VCaP (cell line): ENCODE measurements at regions not wholly inside any gene's neighbourhood (a gene's known extent, or its start where the extent isn't known, plus 50 kb on each side); places are given as distances from the start of the nearest gene placed in this dataset.

Experiments used
- H3K27ac ChIP-seq: fragments of 450-650 bp; 2 replicates; pipeline ENCODE4 v1.5.1; 2017
- CTCF ChIP-seq: fragments of 450-650 bp; conservative IDR thresholded peaks from 2 replicates; pipeline ENCODE4 v1.5.1; 2017; ENCODE audit warnings: mild to moderate bottlenecking, moderate library complexity

DNA sequence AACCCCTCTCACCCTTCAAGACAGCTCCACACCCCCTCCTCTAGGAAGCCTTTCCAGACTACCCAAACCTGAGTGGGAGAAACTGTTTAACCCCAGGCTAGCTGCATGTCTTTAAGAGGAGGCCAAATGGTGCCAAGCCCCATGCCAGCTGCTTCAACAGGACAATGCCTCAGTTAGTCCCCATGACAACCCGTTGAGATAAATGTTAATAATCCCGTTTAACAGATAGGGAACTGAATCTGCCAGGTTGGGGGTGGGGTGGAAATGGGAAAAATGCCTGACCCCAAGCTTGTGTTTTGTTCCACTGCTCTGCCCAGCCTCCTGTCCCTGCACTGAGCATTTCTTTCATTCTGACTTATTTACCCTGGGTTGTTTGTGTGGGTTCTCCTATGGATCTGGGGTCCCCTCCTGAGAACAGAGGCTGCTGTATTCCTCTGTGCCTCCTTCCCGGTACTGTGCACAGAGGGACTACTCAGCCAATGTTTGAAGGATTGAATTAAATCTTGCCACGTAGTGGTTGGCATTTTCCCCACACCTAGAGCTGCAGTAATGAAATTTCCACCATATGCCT is 452.6 kb upstream of the ZMIZ1 start:
- no peak for TF ChIP-seq CTCF
- no peak overlapping the region for H3K27ac ChIP-seq

GRCh38 chr10:78617115-78617514 is 451.7 kb upstream of the ZMIZ1 start:
- no peak for TF ChIP-seq CTCF
- no peak overlapping the region for H3K27ac ChIP-seq

DNA sequence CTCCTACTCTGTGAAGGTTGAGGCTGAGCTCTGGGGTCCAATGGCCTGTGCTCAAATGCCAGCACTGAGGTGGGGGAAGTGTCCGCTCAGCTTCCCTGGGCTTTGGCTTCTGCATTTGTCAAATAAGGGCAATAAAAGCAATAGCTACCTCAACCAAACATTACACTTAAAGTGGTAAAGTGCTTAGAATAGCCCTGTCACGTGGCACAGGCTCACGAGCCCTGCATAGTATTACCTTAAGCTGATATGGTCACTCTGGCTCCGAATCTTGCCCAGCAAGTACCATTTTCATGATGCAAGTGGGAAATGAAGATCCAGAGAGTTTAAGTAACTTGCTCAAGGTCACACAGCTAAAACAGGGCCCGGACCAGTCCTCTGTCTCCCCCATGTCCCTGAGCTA is 451.1 kb upstream of the ZMIZ1 start:
- H3K27ac ChIP-seq, result no peak overlapping the region
- TF ChIP-seq CTCF, result no peak

DNA sequence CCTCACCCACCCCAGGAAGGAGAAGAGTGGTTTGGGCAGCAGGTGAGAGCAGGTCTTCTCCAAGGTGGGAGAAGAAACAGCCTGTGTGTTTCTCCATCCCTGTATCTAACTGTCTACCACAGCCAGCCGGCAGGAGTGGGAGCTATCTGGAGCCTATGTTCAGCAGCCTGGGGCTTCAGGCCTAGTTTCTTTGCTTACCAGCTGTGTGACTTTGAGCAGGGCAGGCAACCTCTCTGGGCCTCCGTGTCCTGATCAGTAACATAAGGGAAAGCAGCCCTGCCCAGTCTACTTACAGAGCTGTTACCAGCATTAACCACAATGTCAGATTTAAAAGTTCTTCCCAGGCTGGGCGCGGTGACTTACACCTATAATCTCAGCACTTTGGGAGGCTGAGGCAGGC is 450.7 kb upstream of the ZMIZ1 start:
- no peak for TF ChIP-seq CTCF
- H3K27ac ChIP-seq, result no peak overlapping the region

DNA sequence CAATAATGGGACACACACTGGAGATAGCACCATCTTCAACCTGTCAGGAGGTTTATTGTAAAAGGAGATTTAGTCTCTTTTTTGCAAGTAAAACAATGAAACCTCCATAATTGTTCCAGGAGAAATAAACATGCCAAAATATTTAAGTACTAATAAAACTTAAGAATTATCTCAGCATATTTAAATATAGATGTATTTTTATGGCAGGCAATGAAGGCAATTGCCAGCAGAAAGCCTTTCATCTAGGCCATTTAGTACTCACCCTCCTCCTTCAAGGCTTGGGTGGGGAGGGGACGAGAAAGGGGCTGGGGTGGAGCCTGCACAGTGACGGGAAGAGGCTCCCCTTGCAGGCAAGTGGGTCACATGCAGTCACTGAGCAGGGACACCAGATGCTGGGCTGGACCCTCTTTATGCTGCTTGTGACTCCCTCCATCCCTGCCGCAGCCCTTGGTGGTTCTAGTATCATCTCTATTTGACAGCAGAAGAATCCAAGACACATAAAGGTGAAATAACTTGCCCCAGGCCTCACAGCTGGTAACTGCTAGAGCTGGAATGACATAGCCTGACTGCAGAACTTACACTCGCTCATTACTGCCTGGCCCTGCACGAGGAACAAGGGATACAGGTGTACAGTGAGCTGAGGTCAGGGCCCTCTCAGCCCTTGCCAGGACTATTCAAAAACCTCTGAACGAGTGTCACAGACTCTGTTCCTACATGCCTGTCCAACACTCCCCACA is 449.5 kb upstream of the ZMIZ1 start:
- no peak for TF ChIP-seq CTCF
- H3K27ac ChIP-seq, result peak overlapping the region; percentile 15; the same call in 1 of the 2 replicates

DNA sequence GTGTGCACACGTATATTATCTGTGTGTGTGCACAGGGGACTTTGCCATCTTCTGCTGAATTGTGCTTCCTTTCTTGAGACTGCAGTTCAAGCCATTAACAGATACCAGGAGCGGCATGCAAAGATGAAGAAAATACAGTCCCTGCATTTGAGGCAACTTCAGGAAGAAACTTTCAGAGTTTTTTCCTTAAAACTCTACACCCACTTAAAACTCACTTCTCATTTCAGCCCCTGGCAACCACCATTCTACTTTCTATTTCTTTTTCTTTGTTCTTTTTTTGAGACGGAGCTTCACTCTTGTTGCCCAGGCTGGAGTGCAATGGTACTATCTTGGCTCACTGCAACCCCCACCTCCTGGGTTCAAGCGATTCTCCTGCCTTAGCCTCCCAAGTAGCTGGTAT is 448.9 kb upstream of the ZMIZ1 start:
- no peak for TF ChIP-seq CTCF
- peak overlapping the region; percentile 15; the same call in 1 of the 2 replicates for H3K27ac ChIP-seq

DNA sequence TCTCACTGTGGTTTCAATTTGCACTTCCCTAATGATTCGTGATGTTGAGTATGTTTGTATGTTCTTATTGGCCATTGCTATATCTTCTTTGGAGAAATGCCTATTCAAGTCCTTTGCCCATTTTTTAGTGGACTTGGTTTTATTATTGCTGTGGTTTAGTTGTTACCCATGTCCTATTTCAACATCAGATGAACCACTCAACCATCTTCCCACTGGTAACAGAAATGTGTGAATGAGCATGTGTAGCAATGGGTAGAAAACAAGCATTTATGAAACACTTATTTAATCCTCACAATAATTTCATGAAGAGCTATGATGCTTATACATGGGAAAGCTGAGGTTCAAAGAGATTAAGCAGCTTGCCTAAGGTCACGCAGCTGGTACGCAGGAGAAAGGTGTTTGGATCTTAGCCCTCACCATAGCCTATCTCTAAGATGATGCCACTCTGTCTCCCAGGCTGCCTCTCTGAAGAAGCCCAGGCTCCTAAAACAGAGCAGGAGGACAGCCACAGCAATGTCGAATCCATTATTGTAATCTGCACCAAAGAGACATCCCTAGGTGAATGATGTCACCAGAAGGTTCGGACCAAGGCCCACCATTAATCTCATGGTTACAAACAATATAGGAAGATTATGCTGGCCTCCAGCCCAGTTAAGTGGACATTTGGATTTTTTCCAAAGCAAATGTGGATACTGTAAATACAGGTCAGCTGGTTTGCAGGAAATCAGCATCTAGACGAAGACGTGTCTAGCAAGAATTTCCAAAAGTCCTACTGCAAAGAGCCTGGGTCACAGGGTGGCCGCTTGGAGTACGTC is 447.6 kb upstream of the ZMIZ1 start:
- peak overlapping the region; percentile 71 for H3K27ac ChIP-seq

More for the DNA sequence above, 447.6 kb upstream of the ZMIZ1 start:
- TF ChIP-seq CTCF, result no peak
